T47D (cell line): ENCODE measurements at regions not wholly inside any gene's neighbourhood (a gene's known extent, or its start where the extent isn't known, plus 50 kb on each side); places are given as distances from the start of the nearest gene placed in this dataset.

Experiments
- DNase-seq, 2 experiments: peaks; one replicate each; pipeline versions ENCODE4 v3.0.0 to v3.0.0-alpha.2; 2011 to 2012; ENCODE audit warnings: low read depth in 1 of 2, low spot score in 1 of 2
- JUND ChIP-seq: IDR thresholded peaks from 2 replicates; pipeline ENCODE4 v1.6.1; 2012; ENCODE audit warnings: low read depth
- in situ Hi-C: cut with HindIII; loops from 2 replicates; pipeline ENCODE4 v1.10.0; 2016; ENCODE audit warnings: low sequenced_read_pairs, low pct_unique_long_range_greater_than_20kb

DNA sequence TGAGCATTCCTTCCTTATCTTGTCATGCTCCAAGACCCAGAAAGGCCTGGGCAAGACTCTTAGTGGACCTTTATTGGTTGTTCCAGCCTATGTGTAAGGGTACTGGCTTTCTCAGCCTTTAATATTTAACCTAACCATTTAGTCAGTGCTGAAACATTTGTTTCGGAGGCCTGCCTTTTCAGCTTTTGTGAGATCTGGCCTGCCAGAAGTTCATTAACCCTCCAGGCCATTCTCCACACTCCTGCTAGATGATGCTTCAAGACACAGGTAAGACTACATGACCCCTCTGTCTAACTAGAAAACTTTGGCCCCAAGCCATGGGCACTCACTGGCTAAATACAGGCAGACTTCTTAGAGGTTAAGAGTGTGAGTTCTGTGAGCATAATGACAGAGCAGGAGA is 138.4 kb upstream of the ZP4 start:
- no peak for DNase-seq
- no peak for TF ChIP-seq JUND
- in situ Hi-C loops = no loop called here

DNA sequence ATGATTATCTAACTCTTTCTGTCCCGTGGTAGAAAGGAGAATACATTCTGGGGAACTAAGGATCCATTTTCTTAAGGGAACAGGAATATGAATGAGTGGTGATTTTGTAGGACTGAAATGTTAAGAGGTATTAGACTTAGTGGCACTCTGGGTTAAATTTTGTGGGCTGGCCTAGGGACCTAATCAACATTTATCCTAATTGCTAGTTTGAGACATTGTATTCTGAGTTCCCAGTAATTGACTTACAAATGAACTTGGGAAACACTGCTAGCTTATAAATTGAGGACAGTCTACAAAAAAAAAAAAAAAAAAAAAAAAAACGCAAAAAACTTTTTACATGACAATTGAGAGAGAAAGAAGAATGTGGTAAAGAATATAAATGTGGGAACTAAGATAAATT is 136.6 kb upstream of the ZP4 start:
- TF ChIP-seq JUND = no peak
- DNase-seq = no peak
- in situ Hi-C loops = no loop called here

GRCh38 chr1:238023137-238023536 is 132.4 kb upstream of the ZP4 start:
- in situ Hi-C loops = no loop called here
- TF ChIP-seq JUND = no peak
- no peak for DNase-seq

GRCh38 chr1:238018214-238018613 is 127.5 kb upstream of the ZP4 start:
- no peak for DNase-seq

DNA sequence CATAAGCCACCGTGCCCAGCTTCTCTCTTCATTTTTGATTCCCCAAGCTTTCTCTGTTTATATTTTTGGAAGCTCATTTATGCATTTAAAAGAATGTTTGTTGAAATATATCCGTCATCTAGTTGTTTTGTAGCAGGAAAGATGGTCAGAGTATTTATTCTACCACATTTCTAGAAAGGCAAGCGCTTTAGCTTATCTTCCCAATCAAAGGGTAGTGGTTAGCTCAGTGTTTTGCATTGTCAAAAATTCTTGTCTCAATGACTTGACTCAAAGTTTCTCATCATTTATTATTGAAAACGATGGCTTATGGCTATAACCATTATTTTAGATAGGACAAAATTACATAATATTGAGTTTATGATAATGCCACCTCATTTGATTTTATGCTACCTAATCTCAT is 116.1 kb upstream of the ZP4 start:
- no peak for DNase-seq
- in situ Hi-C loops = no loop called here
- no peak for TF ChIP-seq JUND

More at GRCh38 chr1:238018214-238018613, 127.5 kb upstream of the ZP4 start:
- in situ Hi-C loops = no loop called here
- TF ChIP-seq JUND = no peak

DNA sequence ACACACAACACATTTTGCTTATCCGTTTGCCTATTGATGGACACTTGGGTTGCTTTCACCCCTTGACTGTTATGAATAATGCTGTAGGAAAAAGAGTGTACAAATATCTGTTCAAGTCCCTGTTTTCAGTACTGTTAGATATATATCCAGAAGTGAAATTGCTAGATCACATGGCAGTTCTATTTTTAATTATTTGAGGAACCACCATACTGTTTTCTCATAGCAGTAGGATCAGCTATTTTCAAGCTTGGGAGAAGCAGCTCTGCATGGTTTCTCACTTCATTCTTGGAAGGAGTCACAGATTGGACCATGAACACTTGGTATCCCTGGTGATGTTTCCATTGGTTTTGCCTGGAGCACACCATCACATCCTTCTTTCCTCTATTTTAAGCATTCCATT is 114.4 kb upstream of the ZP4 start:
- in situ Hi-C loops = no loop called here
- DNase-seq = no peak
- no peak for TF ChIP-seq JUND

GRCh38 chr1:238001818-238002217 is 111.1 kb upstream of the ZP4 start:
- in situ Hi-C loops = no loop called here
- TF ChIP-seq JUND = no peak
- DNase-seq = no peak

DNA sequence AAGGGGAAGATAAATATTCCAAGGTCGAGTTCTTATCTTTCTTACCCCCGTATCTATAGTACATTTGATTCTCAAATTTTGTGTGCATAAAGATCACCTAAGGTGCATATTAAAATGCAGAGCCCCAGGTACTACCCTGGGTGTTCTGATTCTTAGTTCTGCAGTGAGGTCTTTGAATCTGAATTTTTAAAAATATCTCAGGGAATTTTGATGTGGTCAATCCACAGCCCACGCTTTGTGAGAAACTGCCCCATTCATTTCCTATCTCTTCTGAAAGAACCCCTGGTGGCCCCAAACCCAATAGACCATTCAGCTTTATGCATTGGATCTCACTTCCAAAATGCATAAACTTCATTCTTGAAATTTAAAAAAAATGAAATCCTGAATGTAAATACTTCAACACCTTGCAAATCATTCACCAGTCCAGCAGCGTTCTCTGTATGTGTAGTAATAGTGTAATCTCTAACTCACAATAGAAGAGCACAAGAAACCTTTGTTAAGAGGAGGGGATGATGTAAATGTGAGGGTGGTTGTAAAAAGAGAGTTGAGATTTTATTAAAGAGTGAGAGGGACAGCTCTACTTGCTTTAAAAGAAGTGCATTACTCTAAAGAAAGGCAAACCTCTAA is 108.8 kb upstream of the ZP4 start:
- TF ChIP-seq JUND = no peak
- in situ Hi-C loops = no loop called here
- DNase-seq = no peak

- peak in 1 of 2 experiments; percentile 35 for DNase-seq
These were observed 107.9 kb upstream of the ZP4 start for GRCh38 chr1:237998581-237998980.

GRCh38 chr1:237983496-237983895 is 92.8 kb upstream of the ZP4 start:
- no peak for TF ChIP-seq JUND
- in situ Hi-C loops = no loop called here
- no peak for DNase-seq

More at GRCh38 chr1:237998581-237998980, 107.9 kb upstream of the ZP4 start:
- in situ Hi-C loops = no loop called here
- TF ChIP-seq JUND = no peak

- no peak for TF ChIP-seq JUND
- DNase-seq = no peak
- in situ Hi-C loops = no loop called here
These were observed 90.5 kb upstream of the ZP4 start for GRCh38 chr1:237981223-237981622.

DNA sequence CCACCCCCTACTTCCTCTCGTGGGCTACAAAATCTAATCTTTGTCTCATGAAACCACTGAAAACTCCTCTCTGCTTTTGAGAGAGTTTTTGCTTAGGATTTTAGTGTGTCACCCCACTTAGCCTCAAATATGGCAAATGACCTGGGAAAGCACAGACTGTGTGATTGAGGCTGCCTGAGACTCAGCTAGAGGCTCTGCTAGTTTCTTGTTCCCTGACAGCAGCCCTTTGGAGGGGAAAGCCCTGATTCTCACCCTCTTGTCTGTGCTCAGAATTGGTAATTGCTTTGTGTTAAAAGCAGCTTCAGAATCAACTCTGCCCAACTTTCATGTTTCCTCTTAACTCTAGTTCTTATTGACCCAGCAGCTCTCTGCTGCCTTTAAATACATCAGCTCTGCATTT is 85.6 kb upstream of the ZP4 start:
- TF ChIP-seq JUND = no peak
- in situ Hi-C loops = no loop called here
- no peak for DNase-seq

GRCh38 chr1:237975903-237976302 is 85.2 kb upstream of the ZP4 start:
- no peak for TF ChIP-seq JUND
- in situ Hi-C loops = no loop called here
- no peak for DNase-seq

- TF ChIP-seq JUND = no peak
- no peak for DNase-seq
- in situ Hi-C loops = no loop called here
These were observed 84.7 kb upstream of the ZP4 start for GRCh38 chr1:237975376-237975775.

GRCh38 chr1:237972186-237972585 is 81.5 kb upstream of the ZP4 start:
- in situ Hi-C loops = no loop called here
- DNase-seq = no peak
- TF ChIP-seq JUND = no peak
